HG02763 (cell line): ENCODE measurements at regions not wholly inside any gene's neighbourhood (a gene's known extent, or its start where the extent isn't known, plus 50 kb on each side); places are given as distances from the start of the nearest gene placed in this dataset.

Experiments
- ATAC-seq: cut with Tn5 transposase; IDR thresholded peaks from one replicate; pipeline ENCODE4 v1.9.1; 2021; ENCODE audit warnings: mild to moderate bottlenecking, moderate library complexity; ENCODE audit not compliant: unreplicated experiment

DNA sequence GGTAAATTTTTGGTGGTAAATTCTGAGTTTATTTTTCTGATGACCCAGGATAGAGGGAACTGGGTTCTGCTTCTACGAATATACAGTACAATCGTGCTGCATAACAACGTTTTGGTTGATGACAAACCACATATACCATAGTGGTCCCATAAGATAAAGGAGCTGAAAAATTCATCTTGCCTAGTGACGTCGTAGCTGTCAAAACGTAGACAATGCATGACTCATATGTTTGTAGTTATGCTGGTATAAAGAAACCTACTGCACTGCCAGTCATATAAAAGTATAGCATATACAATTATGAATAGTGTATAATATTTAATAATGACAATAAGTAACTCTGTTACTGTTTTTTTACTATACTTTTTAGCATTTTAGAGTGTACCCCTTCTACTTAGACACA, 244.0 kb downstream of the GAS1 start:
- ATAC-seq, result no peak

DNA sequence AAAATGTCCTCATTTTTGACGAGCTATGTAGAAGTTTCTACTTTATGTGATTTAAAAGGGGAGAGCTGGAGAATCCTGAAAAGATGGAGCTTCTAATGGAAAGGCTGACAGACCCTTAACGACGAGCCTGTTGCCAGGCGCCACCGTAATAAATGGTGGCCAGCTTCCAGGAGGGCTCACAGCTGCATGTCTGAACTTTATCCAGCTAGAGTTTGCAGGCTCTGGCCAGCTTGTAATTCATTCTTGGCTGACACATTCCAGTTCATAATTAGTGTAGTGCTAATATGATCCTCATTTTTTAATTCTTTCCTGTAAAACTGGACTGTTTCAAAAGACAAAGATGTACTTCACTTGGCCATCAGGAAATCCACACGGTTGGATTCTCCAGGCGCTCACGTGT, 246.7 kb downstream of the GAS1 start:
- no peak for ATAC-seq

DNA sequence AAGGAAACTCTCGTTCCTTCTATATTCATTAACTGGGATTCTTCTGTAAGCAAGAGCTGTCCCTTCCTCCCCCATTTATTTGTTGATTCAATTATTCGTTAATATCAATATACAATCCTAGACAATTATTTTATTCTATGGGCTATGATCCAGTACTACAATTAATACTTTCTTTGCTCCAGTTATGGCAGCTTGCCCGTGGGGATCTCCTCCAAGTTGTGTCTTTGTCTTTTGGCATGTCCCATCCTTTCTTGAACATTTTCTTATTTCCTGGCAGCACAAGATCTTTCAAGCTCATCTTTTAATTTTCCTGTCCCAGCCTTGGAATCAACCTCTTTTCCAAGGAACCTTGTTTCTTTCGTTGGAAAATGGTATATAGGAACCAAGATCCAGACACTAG, 249.3 kb downstream of the GAS1 start:
- no peak for ATAC-seq

GRCh38 chr9:86697213-86697612, 250.1 kb downstream of the GAS1 start:
- no peak for ATAC-seq

GRCh38 chr9:86695910-86696424, 251.3 kb downstream of the GAS1 start:
- ATAC-seq, result no peak

DNA sequence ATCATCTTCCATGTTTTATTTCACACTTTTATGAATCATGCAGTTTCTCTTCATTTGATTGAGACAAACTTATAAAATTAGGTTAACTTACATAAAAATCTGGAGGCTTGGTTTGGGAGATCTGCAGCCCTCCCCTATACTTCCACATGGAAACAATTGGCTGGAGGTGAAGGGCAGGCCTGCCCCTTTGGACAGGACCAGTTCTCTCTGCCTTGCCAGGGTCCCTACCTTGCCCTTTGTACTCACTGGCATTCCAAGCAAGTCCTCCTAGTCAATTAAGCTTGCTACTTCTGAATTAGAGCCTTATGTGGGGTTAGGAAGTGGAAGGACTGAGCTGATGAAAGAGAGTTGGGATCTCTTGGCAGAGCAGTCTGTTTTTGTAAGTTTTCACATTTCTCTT, 257.3 kb downstream of the GAS1 start:
- ATAC-seq, result no peak

GRCh38 chr9:86687788-86688187, 259.5 kb downstream of the GAS1 start:
- no peak for ATAC-seq

DNA sequence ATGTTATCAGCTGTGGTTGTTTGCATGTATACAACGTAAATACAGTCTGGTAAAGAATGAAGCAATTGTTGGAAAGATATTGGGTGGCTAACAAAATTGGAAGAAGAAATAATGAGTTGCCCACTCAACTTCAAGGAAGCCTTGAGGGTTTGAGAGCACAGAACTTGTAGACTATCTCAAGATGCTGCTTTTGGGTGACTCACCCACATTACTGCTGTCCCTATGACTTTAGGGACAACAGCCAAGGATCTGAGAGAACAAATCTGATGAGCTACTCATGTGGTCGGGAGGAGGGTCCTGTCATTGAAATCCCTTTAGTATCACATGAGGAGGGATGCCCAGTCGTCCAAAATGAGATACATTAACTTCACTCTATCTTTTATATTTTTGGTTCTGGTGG, 261.8 kb downstream of the GAS1 start:
- no peak for ATAC-seq

- no peak for ATAC-seq
Observed at GRCh38 chr9:86684148-86684547, 263.2 kb downstream of the GAS1 start.

- no peak for ATAC-seq
Observed at GRCh38 chr9:86682240-86682639, 265.1 kb downstream of the GAS1 start.

GRCh38 chr9:86679909-86680308, 267.4 kb downstream of the GAS1 start:
- no peak for ATAC-seq

DNA sequence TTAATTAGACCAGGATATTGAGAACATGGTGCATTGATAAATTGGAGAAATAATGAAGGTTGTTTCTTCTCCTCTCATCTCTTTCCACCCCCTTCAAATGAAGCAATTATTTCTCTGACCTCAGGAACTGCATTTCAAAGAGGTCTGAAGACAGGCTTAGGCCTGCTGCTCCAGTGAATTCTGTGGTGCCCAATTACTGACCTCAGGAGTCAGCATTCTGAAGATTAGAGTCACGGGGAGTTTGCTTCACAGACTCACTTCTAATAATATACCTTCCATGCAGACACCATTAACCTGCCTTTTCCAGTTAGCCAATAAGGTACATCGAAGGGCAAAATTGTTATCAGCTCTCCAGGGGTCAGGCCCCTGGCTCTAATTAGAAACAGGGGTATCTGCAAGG, 270.9 kb downstream of the GAS1 start:
- ATAC-seq, result no peak

DNA sequence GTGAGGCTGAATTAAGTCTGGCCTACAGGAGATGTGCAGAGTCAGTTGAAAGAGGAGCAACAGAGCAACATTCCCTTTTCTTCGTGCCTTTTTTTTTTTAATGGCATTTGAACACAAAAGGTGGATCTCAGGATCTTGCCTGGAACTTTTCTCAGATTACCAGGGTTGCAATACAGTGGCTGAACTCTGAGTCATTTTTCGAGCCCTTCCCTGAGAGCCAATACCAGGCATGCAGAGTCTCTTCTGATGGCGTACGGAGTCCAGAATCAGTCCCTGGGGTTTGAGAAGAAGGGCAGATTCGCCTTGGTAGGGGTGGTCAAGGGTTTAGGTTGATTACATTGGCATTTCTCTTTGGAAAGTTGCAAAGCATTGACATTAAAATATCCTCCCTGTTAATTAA, 271.5 kb downstream of the GAS1 start:
- no peak for ATAC-seq

- no peak for ATAC-seq
Observed at GRCh38 chr9:86674487-86674886, 272.8 kb downstream of the GAS1 start.

- ATAC-seq, result no peak
Observed at GRCh38 chr9:86672966-86673365, 274.3 kb downstream of the GAS1 start.

DNA sequence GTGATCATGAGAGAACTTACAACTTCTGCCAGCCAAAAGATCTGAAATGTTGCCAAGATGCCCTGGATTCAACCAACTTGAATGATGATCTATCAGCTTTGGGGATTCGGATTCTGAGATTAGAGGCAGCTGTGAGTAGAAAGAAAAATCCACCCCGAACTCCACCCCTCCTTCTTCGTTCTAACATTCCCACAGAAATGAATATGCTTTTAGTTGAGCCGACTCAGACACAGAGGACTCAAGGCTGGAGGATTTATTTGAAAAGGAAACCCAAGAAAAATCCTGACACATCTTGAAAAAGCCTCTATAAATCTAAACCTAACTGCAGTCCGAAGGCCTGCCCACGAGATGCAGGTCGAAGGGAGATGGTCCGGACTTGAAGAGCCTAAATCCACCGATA, 275.0 kb downstream of the GAS1 start:
- no peak for ATAC-seq

- no peak for ATAC-seq
Observed at GRCh38 chr9:86671018-86671417, 276.3 kb downstream of the GAS1 start.

DNA sequence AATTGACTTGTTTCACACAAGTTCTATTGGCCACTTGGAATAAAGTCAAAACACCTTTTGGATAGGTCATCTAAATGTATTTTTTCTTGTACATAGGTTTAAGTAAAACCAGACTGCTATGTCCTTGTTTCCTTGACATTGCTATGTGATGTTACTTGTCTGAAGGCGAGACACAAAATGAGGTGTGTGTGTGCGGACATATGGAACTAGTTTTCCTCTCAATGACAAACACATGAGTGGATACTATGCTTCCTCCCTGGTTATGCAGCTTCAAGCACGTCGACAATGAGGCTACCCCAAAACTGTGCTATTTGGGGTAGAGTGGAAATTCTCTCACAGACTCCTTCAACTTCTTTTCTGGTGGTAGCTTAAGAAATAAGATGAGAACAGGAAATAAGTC, 276.8 kb downstream of the GAS1 start:
- no peak for ATAC-seq

GRCh38 chr9:86670076-86670475, 277.2 kb downstream of the GAS1 start:
- ATAC-seq, result no peak

DNA sequence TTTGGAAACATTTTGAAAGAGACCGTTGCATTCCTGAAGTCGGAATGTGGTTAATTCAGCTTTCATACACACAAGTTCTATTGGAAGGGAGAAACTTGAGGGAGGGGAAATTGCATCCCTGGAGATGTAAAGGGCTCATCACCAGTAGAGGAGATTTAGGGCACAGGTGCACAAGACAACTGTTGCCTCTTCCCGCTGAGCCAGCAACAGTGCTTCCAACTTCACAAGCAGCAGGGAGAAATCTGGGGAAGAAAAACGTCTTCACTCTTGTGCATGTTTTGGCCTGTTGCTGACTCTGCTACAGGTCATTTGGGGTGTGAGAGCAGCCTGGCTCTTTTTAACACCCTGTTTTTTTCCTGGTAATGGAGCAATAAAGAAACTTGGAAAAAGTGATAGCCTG, 277.9 kb downstream of the GAS1 start:
- no peak for ATAC-seq

GRCh38 chr9:86668488-86668887, 278.8 kb downstream of the GAS1 start:
- ATAC-seq, result no peak

GRCh38 chr9:86667307-86667706, 280.0 kb downstream of the GAS1 start:
- no peak for ATAC-seq

DNA sequence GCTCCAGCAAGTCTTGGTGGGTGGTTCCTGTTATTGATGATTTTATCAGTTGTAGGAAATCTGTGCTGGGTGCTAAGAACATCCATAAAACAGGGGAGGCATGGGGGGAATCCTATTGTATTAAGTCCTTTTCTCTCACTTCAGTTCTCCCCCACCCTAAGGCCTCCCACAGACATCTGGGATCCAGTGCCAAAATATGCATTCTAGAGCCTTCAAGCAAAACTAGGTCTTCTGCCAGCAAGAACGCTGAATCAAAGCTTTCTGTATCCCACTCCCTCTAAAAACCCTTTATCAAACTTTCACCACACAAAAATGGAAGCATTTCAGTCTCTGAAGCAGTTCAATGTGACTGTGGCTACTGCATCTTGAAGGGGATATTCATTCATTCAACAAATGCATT, 281.9 kb downstream of the GAS1 start:
- ATAC-seq, result no peak

- no peak for ATAC-seq
Observed at GRCh38 chr9:86664603-86665002, 282.7 kb downstream of the GAS1 start.
